Gastroesophageal sphincter (tissue), 3 donors: ENCODE measurements at regions not wholly inside any gene's neighbourhood (a gene's known extent, or its start where the extent isn't known, plus 50 kb on each side); places are given as distances from the start of the nearest gene placed in this dataset.

Experiments used
- EP300 ChIP-seq: sonication (generic); formaldehyde crosslinking; IDR thresholded peaks from one replicate; pipeline ENCODE4 v1.6.1; 2017; ENCODE audit warnings: antibody characterized with exemption, mild to moderate bottlenecking
- POLR2A ChIP-seq, 2 donors: fragments of 450-650 bp; IDR thresholded peaks; one replicate each; pipeline ENCODE4 v1.6.1; 2017; ENCODE audit warnings: antibody characterized with exemption in 2 of 2, mild to moderate bottlenecking in 2 of 2, moderate library complexity in 1 of 2
- TF ChIP-seq, protein P1 (sequence below), 4 experiments: fragments of 200-600 bp in 2 of 4; fragments of 450-650 bp in 2 of 4; sonication (generic) in 1 of 4; IDR thresholded peaks; one replicate each; pipeline ENCODE4 v1.5.1; 2017 to 2019; ENCODE audit warnings: antibody characterized with exemption in 4 of 4, mild to moderate bottlenecking in 2 of 4, moderate library complexity in 2 of 4

GRCh38 chr1:192053531-192053971, 104.7 kb upstream of the RGS18 start:
- TF ChIP-seq POLR2A (IDR thresholded peaks at IDR 0.05): no peak
- TF ChIP-seq, protein P1, sequence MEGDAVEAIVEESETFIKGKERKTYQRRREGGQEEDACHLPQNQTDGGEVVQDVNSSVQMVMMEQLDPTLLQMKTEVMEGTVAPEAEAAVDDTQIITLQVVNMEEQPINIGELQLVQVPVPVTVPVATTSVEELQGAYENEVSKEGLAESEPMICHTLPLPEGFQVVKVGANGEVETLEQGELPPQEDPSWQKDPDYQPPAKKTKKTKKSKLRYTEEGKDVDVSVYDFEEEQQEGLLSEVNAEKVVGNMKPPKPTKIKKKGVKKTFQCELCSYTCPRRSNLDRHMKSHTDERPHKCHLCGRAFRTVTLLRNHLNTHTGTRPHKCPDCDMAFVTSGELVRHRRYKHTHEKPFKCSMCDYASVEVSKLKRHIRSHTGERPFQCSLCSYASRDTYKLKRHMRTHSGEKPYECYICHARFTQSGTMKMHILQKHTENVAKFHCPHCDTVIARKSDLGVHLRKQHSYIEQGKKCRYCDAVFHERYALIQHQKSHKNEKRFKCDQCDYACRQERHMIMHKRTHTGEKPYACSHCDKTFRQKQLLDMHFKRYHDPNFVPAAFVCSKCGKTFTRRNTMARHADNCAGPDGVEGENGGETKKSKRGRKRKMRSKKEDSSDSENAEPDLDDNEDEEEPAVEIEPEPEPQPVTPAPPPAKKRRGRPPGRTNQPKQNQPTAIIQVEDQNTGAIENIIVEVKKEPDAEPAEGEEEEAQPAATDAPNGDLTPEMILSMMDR (IDR thresholded peaks at IDR 0.05): no peak
- TF ChIP-seq EP300: no peak
